ENCODE measurements at regions not wholly inside any gene's neighbourhood (a gene's known extent, or its start where the extent isn't known, plus 50 kb on each side); places are given as distances from the start of the nearest gene placed in this dataset.
"Not testable (repeated sequence)": the region's sequence is repeated elsewhere in the genome, so short reads cannot be mapped to it uniquely, and the experiment has no call there.

DNA sequence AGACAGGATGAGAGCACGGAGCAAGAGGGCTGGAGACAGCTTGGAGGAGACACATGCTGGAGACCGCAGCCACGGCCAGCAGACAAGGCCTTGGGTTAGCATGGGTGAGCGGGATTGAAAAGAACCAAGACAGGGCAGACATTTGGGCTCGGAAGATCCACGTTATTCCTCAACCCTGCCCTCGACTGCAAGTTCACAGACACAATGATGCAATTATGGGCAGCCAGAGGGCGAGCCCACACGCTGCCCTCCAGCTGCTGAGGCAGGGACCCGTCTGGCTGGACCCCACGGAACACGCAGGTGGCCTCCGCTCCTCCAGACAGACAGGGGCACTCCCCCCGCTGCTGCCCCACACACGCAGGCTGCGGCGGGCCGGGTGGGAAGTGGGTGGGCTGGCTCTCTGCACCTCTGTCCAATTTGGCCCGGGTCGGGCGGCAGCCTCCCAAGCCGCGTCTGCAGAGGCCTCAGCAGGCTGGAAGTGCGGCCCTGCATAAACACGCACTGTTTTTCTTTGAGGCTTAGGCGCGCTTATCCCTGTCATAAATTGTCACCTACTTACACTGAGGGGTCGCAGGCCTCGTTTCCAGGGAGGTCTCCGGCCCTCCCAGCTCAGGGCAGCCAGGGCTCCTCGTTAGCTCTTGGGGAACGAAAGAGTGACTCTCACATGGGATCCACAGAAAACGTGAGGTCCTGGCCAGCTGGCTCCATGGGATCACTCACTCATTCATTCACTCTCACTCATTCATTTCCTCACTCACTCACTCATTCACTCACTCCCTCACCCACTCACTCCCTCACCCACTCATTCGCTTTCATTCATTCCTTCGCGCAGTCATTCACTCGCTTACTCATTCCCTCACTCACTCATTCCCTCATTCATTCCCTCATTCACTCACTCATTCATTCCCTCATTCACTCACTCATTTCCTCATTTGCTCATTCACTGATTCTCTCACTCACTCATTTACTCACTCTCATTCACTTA lies 303.9 kb downstream of the C16orf95 start:
- no peak for DNase-seq

DNA sequence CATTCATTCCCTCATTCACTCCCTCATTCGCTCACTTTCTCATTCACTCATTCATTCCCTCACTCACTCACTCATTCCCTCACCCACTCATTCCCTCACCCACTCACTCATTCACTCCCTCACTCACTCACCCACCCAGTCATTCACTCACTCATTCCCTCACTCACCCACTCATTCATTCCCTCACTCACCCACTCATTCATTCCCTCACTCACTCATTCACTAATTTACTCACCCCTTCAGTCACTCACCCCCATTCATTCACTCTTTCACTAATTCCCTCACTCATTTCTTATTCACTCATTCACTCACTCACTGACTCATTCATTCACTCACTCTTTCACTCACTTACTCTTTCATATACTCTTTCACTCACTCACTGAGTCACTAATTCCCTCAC lies 303.1 kb downstream of the C16orf95 start:
- DNase-seq: no peak

DNA sequence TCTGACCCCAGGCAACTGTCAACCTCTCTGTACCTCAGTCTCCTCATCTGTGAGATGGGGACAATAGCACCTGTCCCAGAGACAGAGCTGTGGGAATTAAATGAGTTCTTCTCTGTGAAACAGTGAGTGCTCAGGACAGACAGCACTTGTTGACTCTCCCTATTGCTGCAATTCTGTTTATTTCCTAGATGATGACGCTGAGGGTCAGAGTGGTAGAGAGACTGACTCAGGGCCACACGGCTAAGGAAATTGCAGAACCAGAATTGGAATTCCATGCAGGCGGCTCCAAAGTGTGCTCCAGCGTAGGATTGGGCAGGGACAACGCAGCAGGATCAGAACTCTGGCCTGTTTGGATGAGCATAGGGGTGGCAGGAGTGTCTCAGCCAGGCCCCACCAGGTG lies 302.2 kb downstream of the C16orf95 start:
- DNase-seq: no peak

DNA sequence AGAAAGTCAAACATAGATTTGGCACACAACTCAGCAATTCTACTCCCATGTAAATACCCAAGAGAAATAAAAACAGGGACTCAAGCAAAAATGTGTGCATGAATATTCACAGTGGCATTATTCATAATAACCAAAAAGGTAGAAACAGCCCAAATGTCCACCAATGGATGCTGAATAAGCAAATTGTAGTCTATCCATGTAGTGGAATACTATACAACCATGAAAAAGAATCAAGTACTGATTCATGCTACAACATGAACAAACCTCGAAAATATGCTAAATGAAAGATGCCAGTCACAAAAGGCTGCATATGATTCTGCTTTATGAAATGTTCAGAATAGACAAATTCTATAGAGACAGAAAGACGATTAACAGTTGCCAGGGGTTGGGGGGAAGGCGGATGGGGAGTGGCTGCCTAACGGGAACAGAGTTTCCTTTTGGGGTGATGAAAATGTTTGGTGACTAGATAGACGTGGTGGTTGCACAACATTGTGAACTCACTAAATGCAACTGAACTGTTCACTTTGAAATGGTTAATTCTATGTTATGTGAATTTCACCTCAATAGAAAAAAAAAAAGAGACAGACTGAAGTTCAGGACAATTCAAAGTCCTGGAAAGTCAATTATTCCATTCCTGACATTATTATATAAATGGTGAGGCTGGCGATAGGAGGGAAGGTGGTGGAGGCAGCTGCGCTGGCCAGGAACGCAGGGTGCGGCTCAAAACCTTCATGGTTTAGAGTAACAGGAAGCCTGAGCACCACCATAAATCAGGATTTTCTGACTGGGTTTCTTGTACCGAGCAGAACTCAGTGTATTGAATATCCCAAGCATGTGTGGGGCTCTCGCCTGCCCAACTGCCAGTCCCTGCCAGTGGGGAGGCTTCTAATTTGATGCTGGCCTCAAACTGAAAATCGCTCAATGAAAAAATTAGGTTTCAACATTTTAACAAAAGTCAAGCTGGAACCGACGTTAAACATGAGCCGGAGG lies 300.9 kb downstream of the C16orf95 start:
- no peak for DNase-seq

DNA sequence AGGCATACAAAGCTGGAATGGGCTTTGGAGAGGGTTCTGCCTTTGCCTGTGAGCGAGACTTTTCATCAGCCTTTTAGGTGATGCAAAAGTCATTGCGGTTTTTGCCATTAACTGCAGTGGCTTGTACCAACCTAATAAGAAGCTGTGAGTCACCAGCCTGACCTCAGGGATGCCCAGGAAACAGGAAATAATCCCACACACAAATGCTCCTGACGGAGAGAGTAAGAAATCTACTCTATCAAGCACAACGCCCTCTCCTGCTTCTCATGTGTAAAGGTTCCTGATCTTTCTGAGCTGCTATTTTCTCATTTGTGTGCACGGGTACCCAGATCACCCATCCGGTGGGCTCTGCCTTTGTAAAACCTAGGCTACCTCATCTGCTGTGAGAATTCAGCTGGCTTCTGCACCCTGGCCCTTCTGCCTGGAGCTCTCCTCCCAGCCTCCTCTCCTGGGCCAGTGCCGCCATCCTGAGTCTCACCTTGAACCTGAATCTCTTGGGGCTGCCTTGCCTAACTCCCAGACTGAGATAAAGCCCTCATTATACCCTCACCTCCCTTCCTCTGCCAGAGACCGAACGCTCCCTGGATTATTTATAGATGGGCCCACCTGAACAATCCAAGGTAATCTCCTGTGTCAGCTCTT lies 299.7 kb downstream of the C16orf95 start:
- no peak for DNase-seq

DNA sequence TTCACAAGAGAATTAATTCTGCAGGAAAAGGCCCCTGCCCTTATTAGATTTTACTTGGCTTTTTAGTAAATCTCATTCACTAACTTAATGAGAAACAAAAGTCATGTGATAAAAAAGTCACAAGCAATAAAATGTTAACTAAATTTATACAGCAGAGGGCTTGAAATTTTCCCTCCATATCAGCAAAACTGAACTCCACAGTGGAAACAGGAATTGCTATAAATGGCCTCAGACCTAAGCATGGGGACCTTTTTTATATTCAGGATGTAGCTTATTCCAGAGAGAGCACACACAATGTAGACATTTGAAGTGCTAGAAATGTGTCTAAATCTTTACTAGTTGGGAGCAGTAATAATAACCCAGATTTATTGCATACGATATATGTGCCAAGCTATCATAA lies 291.5 kb downstream of the C16orf95 start:
- DNase-seq: no peak

DNA sequence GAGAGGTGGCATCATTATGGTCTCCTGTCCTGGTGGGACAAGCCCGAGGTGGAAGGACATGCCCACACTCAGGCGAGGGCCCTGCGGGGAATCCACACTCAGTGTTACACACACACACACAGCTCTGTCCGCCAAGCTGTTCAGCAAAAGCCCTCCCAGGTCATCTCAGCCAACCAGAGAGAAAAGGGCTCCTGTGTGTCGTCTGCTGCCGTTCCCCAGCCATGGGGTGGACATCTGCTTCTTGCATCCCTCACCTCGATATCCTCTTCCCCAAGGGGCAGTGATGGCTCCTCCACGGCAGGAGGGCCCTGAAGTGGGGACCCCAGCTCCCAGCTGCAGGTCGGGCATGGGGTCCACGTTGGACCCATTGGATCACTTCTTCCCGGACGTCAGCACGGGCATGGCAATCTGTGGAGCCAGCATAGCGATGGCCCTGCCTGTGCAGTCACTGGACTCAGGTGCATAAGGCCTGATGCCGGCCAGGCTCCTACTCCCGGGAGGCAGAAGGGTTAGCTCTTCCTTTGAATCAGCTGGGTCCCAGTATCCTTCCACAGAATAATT lies 290.1 kb downstream of the C16orf95 start:
- DNase-seq: no peak

DNA sequence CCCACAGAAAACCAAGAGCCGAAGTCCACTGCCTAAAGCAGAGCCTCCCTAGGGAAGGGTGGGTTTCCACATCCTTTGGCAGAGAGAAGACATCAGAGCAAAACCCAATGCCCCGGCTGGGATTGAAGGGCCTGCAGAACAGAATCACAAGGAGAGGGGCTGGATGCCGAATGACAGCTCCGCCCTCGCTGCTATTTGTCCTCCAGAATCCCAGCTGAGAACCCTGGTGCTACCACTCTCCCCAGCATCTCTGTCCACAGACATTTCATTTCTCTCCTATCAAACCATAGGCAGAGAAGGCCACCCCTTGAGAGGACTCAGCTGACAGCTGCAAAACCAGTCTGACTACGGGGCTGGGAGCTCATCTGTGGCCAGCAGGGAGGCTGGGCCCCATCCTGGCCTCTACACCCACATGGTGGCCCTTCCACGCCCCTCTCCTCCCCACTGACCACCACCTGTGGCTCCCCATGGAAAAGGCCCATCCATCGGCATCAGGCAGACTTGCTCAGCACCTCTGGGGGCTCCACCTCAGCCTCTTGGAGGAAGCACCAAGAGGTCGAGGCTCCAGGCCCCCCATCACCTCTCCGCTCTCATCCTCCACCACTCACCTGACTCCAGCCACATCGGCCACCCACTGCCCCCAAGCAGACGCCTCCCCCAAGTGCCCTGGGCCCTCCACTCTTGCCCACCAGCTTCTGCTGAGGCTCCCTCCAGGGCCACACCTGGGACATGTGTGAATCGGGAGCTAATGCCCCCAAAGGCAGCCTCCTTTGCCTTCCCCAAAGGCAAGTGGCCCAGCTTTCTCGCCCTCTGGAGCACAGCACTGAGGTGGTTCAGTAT lies 288.5 kb downstream of the C16orf95 start:
- DNase-seq: no peak

DNA sequence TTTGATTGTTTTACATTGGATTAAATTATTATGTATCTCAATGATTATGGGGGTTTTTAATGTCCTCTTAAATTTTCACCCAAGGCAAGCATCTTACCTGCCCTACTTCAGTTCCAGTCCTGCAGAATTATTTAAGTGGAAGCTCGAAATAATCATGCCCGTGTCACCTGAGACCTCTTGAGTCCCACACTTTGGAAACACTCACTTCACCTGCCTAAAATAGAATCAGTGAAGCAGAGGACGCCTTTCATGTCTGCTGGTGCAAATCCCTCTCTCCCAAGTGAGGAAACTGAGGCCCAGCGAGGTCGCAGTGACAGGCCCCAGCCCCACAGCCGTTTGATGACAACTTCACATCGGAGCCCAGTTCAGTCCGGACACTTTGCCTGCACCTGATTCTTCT lies 284.6 kb downstream of the C16orf95 start:
- no peak for DNase-seq

DNA sequence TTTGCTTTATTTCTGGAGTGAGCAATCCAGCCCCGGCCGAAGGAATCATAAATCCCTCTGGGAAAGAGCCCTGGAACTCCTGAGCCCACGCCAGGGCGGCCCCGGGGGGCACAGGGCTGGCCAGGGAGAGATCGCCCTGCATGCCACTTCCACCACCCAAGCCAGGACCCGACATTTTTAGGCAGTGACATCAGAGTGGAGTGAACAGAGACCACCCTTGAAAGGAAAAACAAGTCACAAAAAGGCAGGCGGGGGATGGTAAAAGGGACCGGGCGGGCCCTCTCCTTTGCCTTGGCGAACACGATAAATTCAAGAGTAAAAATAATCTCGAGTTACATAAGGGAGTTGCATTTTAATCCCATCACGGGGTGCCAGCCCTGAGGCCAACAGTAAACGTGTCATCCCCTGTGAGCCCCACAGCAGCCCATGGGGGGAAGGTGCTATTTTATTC lies 284.1 kb downstream of the C16orf95 start:
- no peak for DNase-seq

DNA sequence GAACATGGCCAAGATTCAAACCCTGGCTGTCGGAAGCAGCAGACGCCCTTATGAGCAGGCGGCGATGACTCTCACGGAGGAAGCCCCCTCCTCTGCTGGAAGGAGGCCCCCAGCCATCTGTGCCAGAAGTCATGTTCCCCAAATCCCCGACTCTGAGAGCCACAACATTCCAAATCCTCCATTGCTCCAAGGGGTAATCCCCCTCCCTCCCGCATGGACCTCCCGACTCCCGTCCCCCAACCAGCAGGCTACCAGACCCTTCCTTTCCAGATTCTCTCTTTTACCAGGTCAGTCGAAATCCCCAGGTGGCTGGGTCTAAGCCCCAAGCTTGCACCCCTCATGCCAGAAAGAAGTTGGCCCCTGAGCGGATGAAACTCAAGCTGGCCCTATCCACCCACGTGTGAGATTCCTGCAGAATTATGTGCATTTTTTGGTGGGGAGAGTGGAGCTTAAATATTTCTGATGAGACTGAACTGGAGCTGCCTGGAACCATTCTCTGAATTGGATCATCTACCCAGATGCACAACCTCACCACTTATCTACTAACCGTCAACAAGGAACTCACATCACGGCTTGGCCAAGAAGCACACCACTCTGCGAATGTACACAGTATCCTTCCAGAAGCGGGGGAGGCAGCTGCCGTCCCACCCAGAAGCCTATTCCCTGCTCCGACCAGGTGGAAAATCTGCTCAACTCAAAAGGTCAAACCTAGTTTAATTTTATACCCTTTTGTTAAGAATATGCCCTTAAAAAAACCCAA lies 283.5 kb downstream of the C16orf95 start:
- DNase-seq: no peak

DNA sequence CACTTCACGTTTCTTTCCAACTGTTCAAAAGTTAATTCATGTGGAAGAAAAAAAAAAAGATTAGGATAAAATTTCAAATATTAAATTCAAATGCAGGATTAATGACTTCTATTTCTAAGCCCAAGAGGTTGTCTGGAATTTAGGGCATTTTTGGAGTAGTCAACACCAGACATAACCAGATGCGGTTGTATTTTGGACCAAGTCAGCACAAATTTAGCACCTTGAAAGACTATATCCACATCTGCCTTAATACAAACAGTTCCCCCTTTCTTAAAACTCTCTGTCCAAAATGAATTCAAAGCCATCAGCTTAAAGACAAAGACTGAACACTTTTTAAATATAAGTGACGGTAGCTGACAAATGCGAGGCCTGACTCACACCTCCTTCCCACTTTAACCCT lies 282.9 kb downstream of the C16orf95 start:
- no peak for DNase-seq

DNA sequence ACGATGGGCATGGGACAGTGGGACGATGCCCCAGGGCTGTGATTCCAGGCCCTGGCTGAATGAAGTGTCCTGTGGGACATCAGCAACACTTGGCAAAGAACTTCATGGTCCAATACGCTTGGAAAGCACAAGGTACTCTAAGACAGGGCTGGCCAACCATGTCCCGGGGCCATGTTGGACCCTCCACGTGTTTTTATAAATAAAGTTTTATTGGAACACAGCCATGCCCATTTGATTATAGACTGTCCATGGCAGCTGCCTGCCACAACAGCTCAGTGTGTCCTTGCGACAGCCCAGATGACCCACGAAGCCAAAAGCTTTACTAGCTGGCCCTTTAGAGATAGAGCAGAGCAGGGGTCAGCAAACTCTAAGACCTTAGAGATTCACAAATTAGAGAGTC lies 282.1 kb downstream of the C16orf95 start:
- DNase-seq: no peak

DNA sequence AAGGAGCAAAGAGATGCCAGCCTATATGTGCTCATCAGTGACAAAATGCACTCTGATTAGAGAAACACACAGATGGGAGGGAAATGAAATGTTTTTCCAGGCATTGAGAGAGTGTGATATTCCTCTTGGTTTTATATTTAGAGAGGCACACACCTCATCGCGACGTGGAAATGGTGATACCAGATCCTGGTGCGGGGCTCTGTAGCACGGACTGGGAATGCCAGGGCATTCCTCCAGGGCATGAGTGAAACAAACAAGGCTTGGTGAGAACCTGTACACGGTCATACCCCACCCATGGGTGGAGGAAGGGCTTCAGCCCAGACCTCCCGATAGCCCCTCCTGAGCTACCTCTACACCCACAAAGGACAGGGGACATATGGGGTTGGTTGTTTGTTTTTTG lies 280.2 kb downstream of the C16orf95 start:
- DNase-seq: no peak

DNA sequence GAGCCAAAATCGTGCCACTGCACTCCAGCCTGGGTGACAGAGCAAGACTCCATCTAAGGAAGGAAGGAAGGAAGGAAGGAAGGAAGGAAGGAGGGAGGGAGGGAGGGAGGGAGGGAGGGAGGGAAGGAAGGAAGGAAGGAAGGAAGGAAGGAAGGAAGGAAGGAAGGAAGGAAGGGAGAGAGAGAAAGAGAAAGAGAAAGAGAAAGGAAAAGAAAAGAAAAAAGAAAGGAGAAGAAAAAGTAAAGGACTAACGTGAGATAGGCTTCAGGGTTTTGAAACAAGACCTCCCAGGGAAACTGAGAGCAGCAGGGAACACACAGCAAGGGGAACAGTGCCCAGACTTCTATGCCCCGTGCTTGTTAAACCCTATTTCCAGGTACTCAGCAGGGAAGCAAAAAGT lies 278.7 kb downstream of the C16orf95 start:
- not testable (repeated sequence) for DNase-seq

DNA sequence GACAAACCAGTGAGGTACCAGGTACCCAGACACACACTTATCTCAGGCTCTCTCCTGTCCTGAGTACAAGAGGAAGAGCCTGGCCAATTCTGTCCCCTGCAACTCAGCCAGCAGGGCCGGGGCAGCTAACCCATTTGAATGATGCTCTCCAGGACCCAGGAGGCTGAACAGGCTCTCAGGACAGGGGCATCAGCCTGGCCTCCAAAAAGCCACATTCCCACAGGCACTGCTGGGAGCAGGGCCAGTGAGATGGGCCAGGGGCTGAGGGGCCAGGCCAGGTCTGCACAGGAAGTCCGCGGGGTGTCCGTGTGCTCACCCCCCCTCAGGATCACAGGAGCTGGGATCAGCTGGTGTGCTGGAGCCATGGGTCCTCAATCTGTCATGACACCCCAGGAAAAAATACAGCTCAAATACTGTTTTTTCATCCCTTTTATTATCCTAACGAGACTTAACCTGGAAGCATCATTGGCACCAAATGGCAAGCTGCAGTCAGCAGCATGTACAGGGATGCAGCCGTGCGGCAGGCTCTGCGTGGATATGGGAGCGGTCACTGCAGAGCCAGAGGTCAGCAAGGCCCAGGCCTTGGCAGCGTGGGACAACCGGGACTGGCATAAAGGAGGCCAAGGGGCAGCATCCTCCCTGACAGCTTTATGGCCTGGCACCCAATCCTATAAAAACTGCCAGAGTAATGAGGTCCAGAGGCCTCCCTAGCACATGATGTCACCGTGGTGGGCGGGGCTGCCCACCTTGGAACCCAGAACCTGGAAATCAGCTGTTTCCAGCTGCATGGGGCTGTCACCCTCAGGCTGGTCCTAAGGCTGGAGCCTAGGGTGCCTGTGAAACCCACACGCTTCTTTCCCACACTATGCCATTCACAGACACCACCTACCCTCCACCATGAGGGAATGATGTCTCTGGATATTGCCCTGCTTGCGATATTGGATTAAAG lies 276.7 kb downstream of the C16orf95 start:
- DNase-seq: no peak

DNA sequence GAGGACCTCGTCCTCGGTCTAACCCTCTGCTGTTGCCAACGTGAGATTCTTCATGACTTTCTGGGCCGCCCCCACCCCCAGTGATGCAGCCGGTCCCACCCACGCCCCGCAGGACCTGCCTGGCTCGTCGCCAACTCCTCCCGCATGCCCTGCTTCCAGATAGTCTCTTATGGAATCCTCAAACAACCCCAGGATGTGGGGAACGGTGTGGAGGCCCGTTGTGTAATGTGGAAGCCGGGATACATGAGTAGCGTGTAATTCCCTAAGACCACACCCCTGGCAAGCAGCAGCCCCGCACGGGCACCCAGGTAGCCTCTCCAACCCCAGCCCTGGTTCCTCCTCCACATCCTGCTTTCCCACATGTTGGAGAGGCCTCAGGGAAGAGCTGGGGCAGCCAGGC lies 275.9 kb downstream of the C16orf95 start:
- DNase-seq: no peak

DNA sequence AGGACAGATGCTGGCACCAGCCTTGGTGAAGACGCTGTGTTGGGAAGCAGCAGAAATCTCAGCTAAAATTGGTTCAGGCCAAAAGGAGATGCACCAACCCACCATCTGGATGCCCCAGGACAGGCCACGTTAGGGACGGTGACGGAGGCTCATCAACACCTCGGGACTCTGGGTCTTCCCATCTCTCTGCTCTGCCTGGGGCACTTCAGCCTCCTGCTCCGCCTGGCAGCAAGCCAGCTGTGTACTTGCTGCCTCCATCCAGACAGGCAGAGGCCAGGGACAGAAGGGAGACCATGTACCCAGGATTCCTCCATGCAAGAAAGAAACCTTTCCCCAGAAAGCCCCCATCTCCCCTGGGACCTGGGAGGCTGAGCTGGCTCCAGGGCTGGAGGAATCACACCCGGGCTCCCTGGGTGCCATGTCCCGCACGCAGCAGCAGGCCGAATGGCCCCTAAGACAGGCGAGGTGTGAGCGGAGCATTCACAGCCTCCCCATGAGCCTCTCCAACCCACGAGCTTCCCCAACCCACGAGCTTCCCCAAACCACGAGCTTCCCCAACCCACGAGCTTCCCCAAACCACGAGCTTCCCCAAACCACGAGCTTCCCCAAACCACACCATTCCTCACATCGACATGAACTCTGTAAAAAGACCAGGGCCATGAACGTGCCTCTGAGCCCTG lies 274.5 kb downstream of the C16orf95 start:
- DNase-seq: no peak
